ENCODE measurements at regions not wholly inside any gene's neighbourhood (a gene's known extent, or its start where the extent isn't known, plus 50 kb on each side); places are given as distances from the start of the nearest gene placed in this dataset.
A peak's percentile ranks its signal among the peaks of the same experiment; 100 is the strongest.

DNA sequence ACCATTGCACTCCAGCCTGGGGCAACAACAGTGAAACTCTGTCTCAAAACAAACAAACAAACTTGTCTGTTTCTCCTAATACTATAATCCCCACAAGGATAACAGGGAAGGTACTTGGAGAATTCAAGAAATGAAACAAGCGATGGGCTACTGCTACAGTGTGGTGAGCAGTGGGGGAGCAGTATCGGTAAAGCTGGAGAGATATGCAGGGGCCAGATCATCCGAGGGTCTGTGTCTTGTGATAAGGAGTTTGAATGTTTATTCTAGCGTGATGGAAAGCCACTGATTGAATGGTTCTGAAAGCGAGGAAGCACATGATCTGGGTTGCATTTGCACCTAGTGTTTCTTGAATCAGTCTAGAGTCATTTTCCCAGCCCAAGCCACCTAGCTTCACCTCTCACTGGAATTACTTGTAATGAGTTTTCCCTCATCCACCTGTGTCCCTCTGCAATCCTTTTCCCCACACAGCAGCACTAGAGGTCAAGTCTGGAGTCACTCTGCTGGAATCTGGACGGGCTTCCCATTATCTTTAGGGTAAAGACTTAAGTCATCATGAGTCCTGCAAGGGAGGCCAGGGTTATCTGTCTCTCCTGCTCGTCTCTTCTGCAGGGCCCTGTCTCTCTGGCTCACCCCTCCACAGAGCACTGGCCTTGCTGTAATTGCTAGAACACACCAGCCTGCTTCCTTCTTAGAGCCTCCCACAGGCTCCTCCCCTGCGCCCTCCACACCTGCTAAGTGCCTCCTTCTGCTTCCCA is 162.3 kb downstream of the KLF5 start:
- Mint-ChIP-seq H3K4me1 (ENCODE audit: unreplicated experiment) (no peaks in the 10 kb centered on the region), H3K27me3 (ENCODE audit: unreplicated experiment) (no peaks in the 10 kb centered on the region), H3K36me3 (ENCODE audit: low read depth, unreplicated experiment) (no peaks in the 10 kb centered on the region), H3K4me3 (ENCODE audit: unreplicated experiment) (no peak overlapping the region), H3K9me3 (ENCODE audit: unreplicated experiment) (no peaks in the 10 kb centered on the region), H3K27ac (ENCODE audit: unreplicated experiment) (no peak overlapping the region)
- TF ChIP-seq, protein P1, sequence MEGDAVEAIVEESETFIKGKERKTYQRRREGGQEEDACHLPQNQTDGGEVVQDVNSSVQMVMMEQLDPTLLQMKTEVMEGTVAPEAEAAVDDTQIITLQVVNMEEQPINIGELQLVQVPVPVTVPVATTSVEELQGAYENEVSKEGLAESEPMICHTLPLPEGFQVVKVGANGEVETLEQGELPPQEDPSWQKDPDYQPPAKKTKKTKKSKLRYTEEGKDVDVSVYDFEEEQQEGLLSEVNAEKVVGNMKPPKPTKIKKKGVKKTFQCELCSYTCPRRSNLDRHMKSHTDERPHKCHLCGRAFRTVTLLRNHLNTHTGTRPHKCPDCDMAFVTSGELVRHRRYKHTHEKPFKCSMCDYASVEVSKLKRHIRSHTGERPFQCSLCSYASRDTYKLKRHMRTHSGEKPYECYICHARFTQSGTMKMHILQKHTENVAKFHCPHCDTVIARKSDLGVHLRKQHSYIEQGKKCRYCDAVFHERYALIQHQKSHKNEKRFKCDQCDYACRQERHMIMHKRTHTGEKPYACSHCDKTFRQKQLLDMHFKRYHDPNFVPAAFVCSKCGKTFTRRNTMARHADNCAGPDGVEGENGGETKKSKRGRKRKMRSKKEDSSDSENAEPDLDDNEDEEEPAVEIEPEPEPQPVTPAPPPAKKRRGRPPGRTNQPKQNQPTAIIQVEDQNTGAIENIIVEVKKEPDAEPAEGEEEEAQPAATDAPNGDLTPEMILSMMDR (IDR thresholded peaks at IDR 0.05; ENCODE audit: unreplicated experiment): no peak
- DNase-seq (ENCODE audit: low spot score): peak; percentile 4

DNA sequence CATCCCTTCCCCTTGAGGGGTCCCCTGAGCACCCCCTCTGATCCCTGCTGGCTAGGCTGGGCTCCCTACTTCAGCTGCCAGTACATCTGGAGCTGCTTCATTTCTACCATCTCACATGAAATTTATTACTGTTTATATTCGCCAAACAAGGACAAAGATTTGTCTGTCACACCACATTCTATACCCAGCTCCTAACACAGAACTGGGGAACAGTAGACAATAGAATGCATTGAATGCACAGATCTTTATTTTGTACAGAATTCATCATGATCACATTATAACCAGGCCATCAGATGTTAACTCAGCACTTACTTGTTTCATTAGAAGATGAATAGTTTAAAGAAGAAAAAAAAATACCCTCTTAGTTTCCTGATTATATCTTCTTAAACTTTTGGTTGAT is 159.4 kb downstream of the KLF5 start:
- no peaks in the 10 kb centered on the region for H3K27me3 Mint-ChIP-seq (ENCODE audit: unreplicated experiment)
- no peaks in the 10 kb centered on the region for H3K4me1 Mint-ChIP-seq (ENCODE audit: unreplicated experiment)
- no peaks in the 10 kb centered on the region for H3K36me3 Mint-ChIP-seq (ENCODE audit: low read depth, unreplicated experiment)
- H3K27ac Mint-ChIP-seq (ENCODE audit: unreplicated experiment): no peak overlapping the region
- no peak for DNase-seq (ENCODE audit: low spot score)
- TF ChIP-seq, protein P1 (IDR thresholded peaks at IDR 0.05; ENCODE audit: unreplicated experiment): no peak
- no peaks in the 10 kb centered on the region for H3K9me3 Mint-ChIP-seq (ENCODE audit: unreplicated experiment)
- H3K4me3 Mint-ChIP-seq (ENCODE audit: unreplicated experiment): no peak overlapping the region

DNA sequence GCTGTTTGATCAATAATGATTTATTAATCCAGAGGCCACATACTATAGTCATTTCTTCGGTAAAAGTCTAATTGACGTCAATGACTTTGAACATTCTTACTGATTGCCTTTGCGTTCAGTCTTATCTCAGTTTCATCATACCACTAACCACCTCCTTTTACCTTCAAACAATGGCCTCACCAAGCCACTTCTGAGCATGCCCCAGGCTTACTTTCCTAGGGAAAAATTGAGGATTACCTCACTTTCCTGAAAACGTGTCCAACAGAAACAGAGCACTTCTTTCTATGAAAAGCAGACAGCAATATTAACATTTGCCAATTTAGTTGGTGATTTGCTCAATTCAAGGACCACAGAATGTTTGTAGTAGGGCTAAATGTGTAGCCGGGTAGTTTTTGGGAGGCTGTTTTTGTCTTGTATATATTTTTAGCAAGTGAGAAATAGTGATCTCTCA is 157.6 kb downstream of the KLF5 start:
- H3K4me1 Mint-ChIP-seq (ENCODE audit: unreplicated experiment): no peaks in the 10 kb centered on the region
- no peak overlapping the region for H3K27ac Mint-ChIP-seq (ENCODE audit: unreplicated experiment)
- no peak overlapping the region for H3K4me3 Mint-ChIP-seq (ENCODE audit: unreplicated experiment)
- no peaks in the 10 kb centered on the region for H3K36me3 Mint-ChIP-seq (ENCODE audit: low read depth, unreplicated experiment)
- TF ChIP-seq, protein P1 (IDR thresholded peaks at IDR 0.05; ENCODE audit: unreplicated experiment): no peak
- H3K27me3 Mint-ChIP-seq (ENCODE audit: unreplicated experiment): no peaks in the 10 kb centered on the region
- H3K9me3 Mint-ChIP-seq (ENCODE audit: unreplicated experiment): no peaks in the 10 kb centered on the region
- DNase-seq (ENCODE audit: low spot score): no peak

DNA sequence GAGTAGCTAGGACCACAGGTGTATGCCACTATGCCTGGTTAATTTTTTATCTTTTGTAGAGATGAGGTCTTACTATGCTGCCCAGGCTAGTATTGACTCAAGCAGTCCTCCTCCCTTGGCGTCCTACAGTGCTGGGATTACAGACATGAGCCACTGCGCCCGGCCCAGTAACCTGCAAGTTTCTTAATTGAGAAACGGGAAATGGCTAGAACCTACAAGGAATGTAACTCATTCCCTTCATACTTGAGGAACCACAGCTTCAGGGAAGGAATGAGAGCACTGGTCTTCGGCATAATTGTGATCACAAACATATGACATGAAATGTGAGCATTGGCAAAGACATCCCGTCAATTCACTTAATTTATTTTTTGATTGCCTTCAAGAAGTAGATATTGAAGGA is 157.0 kb downstream of the KLF5 start:
- no peak overlapping the region for H3K27ac Mint-ChIP-seq (ENCODE audit: unreplicated experiment)
- no peaks in the 10 kb centered on the region for H3K27me3 Mint-ChIP-seq (ENCODE audit: unreplicated experiment)
- H3K36me3 Mint-ChIP-seq (ENCODE audit: low read depth, unreplicated experiment): no peaks in the 10 kb centered on the region
- TF ChIP-seq, protein P1 (IDR thresholded peaks at IDR 0.05; ENCODE audit: unreplicated experiment): no peak
- no peak for DNase-seq (ENCODE audit: low spot score)
- no peaks in the 10 kb centered on the region for H3K9me3 Mint-ChIP-seq (ENCODE audit: unreplicated experiment)
- no peak overlapping the region for H3K4me3 Mint-ChIP-seq (ENCODE audit: unreplicated experiment)
- H3K4me1 Mint-ChIP-seq (ENCODE audit: unreplicated experiment): no peaks in the 10 kb centered on the region

DNA sequence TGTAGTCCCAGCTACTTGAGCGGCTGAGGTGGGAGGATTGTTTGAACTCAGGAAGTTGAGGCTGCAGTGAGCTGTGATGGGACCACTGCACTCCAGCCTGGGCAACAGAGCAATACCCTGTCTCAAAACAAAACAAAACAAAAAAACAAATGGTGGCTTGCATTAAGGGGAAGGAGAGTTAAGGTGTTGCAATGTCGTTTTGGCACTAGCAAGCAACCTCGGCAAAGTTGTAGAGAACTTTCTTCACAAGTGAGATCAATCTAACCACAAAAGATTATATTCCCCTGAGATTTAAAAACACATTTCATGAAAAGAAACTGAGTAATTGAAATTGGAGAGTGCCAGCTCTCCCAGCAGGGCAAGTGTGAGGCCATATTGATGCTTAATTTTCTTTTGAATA is 153.7 kb downstream of the KLF5 start:
- Mint-ChIP-seq H3K36me3 (ENCODE audit: low read depth, unreplicated experiment) (no peaks in the 10 kb centered on the region), H3K27me3 (ENCODE audit: unreplicated experiment) (no peaks in the 10 kb centered on the region), H3K4me3 (ENCODE audit: unreplicated experiment) (no peak overlapping the region), H3K4me1 (ENCODE audit: unreplicated experiment) (no peaks in the 10 kb centered on the region), H3K27ac (ENCODE audit: unreplicated experiment) (no peak overlapping the region), H3K9me3 (ENCODE audit: unreplicated experiment) (no peaks in the 10 kb centered on the region)
- DNase-seq (ENCODE audit: low spot score): no peak
- TF ChIP-seq, protein P1 (IDR thresholded peaks at IDR 0.05; ENCODE audit: unreplicated experiment): no peak

All from endothelial cell (in vitro differentiated cells).